PC-9 (cell line): ENCODE measurements at regions not wholly inside any gene's neighbourhood (a gene's known extent, or its start where the extent isn't known, plus 50 kb on each side); places are given as distances from the start of the nearest gene placed in this dataset.

Experiments
- BruUV-seq: library from RNA; stranded (reverse); fragments of 400-500 nt; replicated peaks from 2 replicates; lab custom pipeline; 2021; lab: Mats Ljungman, UMichigan
- CTCF ChIA-PET: fragments of 300-600 bp; sonication (Branson Sonifier 250); formaldehyde crosslinking; loops from one replicate; lab custom pipeline; 2022; ENCODE audit warnings: antibody characterized with exemption; lab: Charles Lee
- POLR2A ChIA-PET: fragments of 300-600 bp; sonication (Branson Sonifier 250); formaldehyde crosslinking; loops from one replicate; lab custom pipeline; 2022; ENCODE audit warnings: antibody characterized with exemption; ENCODE audit not compliant: unreplicated experiment; lab: Charles Lee
- DNase-seq, 2 experiments: peaks; one replicate each; pipeline versions ENCODE4 v3.0.0 to v3.0.0-alpha.2; 2015 to 2022; ENCODE audit warnings: mixed read lengths in 1 of 2
- H2AFZ ChIP-seq: fragments of 200-600 bp; sonication (generic); 2 replicates; pipeline ENCODE4 v1.8.1; 2017; ENCODE audit warnings: antibody characterized with exemption
- H3F3A ChIP-seq: fragments of 200-600 bp; sonication (generic); 2 replicates; pipeline ENCODE4 v1.8.1; 2017; ENCODE audit warnings: antibody characterized with exemption, mild to moderate bottlenecking, low read depth; ENCODE audit not compliant: insufficient read depth
- H3K27ac ChIP-seq: fragments of 200-600 bp; sonication (generic); 2 replicates; pipeline ENCODE4 v1.6.1; 2016; ENCODE audit warnings: mixed run types
- H3K27me3 ChIP-seq: fragments of 200-600 bp; sonication (generic); 2 replicates; pipeline ENCODE4 v1.6.1; 2016; ENCODE audit warnings: low read depth, mixed run types; ENCODE audit not compliant: insufficient read depth
- H3K36me3 ChIP-seq: fragments of 200-600 bp; sonication (generic); 2 replicates; pipeline ENCODE4 v1.6.1; 2016; ENCODE audit warnings: low read depth, mixed run types
- H3K4me1 ChIP-seq: fragments of 200-600 bp; sonication (generic); replicated peaks from 2 replicates; pipeline ENCODE4 v1.6.1; 2016; ENCODE audit warnings: mixed run types; ENCODE audit not compliant: insufficient read depth
- H3K4me2 ChIP-seq: fragments of 200-600 bp; sonication (generic); 2 replicates; pipeline ENCODE4 v1.6.1; 2017; ENCODE audit warnings: mixed run types
- H3K4me3 ChIP-seq: fragments of 200-600 bp; sonication (generic); 2 replicates; pipeline ENCODE4 v1.6.1; 2016; ENCODE audit warnings: mixed run types
- H3K79me2 ChIP-seq: fragments of 200-600 bp; sonication (generic); 2 replicates; pipeline ENCODE4 v1.6.1; 2017; ENCODE audit warnings: low read depth, mixed run types
- H3K9me2 ChIP-seq: fragments of 200-600 bp; sonication (generic); 2 replicates; pipeline ENCODE4 v1.8.1; 2017; ENCODE audit warnings: mild to moderate bottlenecking; ENCODE audit not compliant: insufficient read depth
- H3K9me3 ChIP-seq: fragments of 200-600 bp; sonication (generic); 2 replicates; pipeline ENCODE4 v1.8.1; 2016; ENCODE audit warnings: low read depth; ENCODE audit not compliant: insufficient read depth
- H4K20me1 ChIP-seq: fragments of 200-600 bp; sonication (generic); 2 replicates; pipeline ENCODE4 v1.8.1; 2017; ENCODE audit not compliant: insufficient read depth
- CTCF ChIP-seq: fragments of 200-600 bp; sonication (generic); conservative IDR thresholded peaks from 2 replicates; pipeline ENCODE4 v1.6.1; 2017; ENCODE audit warnings: mixed run types, antibody characterized with exemption, mild to moderate bottlenecking, moderate library complexity
- EZH2 ChIP-seq: fragments of 200-600 bp; sonication (generic); IDR thresholded peaks from 2 replicates; pipeline ENCODE4 v1.8.0; 2017; ENCODE audit warnings: antibody characterized with exemption, low read depth
- intact Hi-C: fragments of 100-400 bp; cut with micrococcal nuclease; formaldehyde crosslinking; loops from one replicate; pipeline ENCODE4 v1.10.0; 2022; ENCODE audit not compliant: unreplicated experiment

- H4K20me1 ChIP-seq: no peaks in the 10 kb centered on the region
- H3K4me2 ChIP-seq: no peak overlapping the region
Observed at GRCh38 chr12:108462686-108463085, 52.4 kb upstream of the FICD start.

GRCh38 chr12:108461058-108461660 lies 53.9 kb upstream of the FICD start:
- H2AFZ ChIP-seq: no peak overlapping the region
- peaks cover 62% of the 10 kb centered on the region for H3K27me3 ChIP-seq
- no peaks in the 10 kb centered on the region for H3K9me3 ChIP-seq
- H3K4me2 ChIP-seq: no peak overlapping the region
- H3K79me2 ChIP-seq: no peaks in the 10 kb centered on the region
- no peaks in the 10 kb centered on the region for H3K9me2 ChIP-seq
- no peak overlapping the region for H3K4me3 ChIP-seq
- no TSS peak for BruUV-seq
- CTCF ChIA-PET: no interaction called here
- intact Hi-C loops: no loop called here
- TF ChIP-seq CTCF (no peak), EZH2 (no peak)
- no peak for DNase-seq
- H3F3A ChIP-seq: no peaks in the 10 kb centered on the region
- no peaks in the 10 kb centered on the region for H4K20me1 ChIP-seq
- POLR2A ChIA-PET: no interaction called here
- H3K36me3 ChIP-seq: no peaks in the 10 kb centered on the region
- no peak overlapping the region for H3K27ac ChIP-seq
- no peaks in the 10 kb centered on the region for H3K4me1 ChIP-seq

More at GRCh38 chr12:108462686-108463085, 52.4 kb upstream of the FICD start:
- Histone ChIP-seq H3F3A (no peaks in the 10 kb centered on the region), H3K36me3 (no peaks in the 10 kb centered on the region), H3K4me3 (no peak overlapping the region), H3K4me1 (no peaks in the 10 kb centered on the region), H3K79me2 (no peaks in the 10 kb centered on the region), H3K9me2 (no peaks in the 10 kb centered on the region), H2AFZ (no peak overlapping the region), H3K9me3 (no peaks in the 10 kb centered on the region), H3K27me3 (peaks cover 53% of the 10 kb centered on the region), H3K27ac (no peak overlapping the region)
- BruUV-seq: no TSS peak
- no peak for TF ChIP-seq EZH2
- no peak for TF ChIP-seq CTCF
- ChIA-PET CTCF (no interaction called here), POLR2A (no interaction called here)
- no peak for DNase-seq
- intact Hi-C loops: no loop called here

- no peak for DNase-seq
- H3K4me1 ChIP-seq: no peaks in the 10 kb centered on the region
- no peaks in the 10 kb centered on the region for H3K9me3 ChIP-seq
- CTCF ChIA-PET: no interaction called here
- TF ChIP-seq CTCF: no peak
- TF ChIP-seq EZH2: no peak
- BruUV-seq: no TSS peak
- no peak overlapping the region for H3K4me2 ChIP-seq
- H3K4me3 ChIP-seq: no peak overlapping the region
- no peaks in the 10 kb centered on the region for H3K79me2 ChIP-seq
- POLR2A ChIA-PET: no interaction called here
- H3K27ac ChIP-seq: no peak overlapping the region
- H3F3A ChIP-seq: no peaks in the 10 kb centered on the region
- no peaks in the 10 kb centered on the region for H4K20me1 ChIP-seq
- H3K27me3 ChIP-seq: peaks cover 57% of the 10 kb centered on the region
- no peak overlapping the region for H2AFZ ChIP-seq
- intact Hi-C loops: no loop called here
- no peaks in the 10 kb centered on the region for H3K36me3 ChIP-seq
- H3K9me2 ChIP-seq: no peaks in the 10 kb centered on the region
Observed at GRCh38 chr12:108459149-108459548, 55.9 kb upstream of the FICD start.
